Fibroblast of mammary gland (primary cell): ENCODE measurements at regions not wholly inside any gene's neighbourhood (a gene's known extent, or its start where the extent isn't known, plus 50 kb on each side); places are given as distances from the start of the nearest gene placed in this dataset.
A peak's percentile ranks its signal among the peaks of the same experiment; 100 is the strongest.

Experiments
- DNase-seq: peaks from one replicate; pipeline ENCODE4 v3.0.0-alpha.2; 2010; ENCODE audit warnings: low read depth
- H3K4me3 ChIP-seq: 2 replicates; pipeline ENCODE4 v1.5.1; 2011; ENCODE audit warnings: low read depth, mild to moderate bottlenecking, low read length, moderate library complexity; ENCODE audit not compliant: control insufficient read depth
- CTCF ChIP-seq: conservative IDR thresholded peaks from 2 replicates; pipeline ENCODE4 v1.5.1; 2011; ENCODE audit warnings: low read depth, low read length, inconsistent platforms; ENCODE audit not compliant: control insufficient read depth, insufficient read depth

GRCh38 chr2:144597894-144598593, 78.1 kb upstream of the ZEB2 start:
- H3K4me3 ChIP-seq, result no peak overlapping the region
- no peak for DNase-seq
- TF ChIP-seq CTCF, result no peak

- DNase-seq, result no peak
- no peak for TF ChIP-seq CTCF
- no peak overlapping the region for H3K4me3 ChIP-seq
Observed at GRCh38 chr2:144597388-144597787, 77.5 kb upstream of the ZEB2 start.

GRCh38 chr2:144596073-144596871, 76.4 kb upstream of the ZEB2 start:
- peak; percentile 17 for DNase-seq
- no peak for TF ChIP-seq CTCF
- H3K4me3 ChIP-seq, result no peak overlapping the region

GRCh38 chr2:144595686-144596072, 75.8 kb upstream of the ZEB2 start:
- no peak for DNase-seq
- TF ChIP-seq CTCF, result no peak
- no peak overlapping the region for H3K4me3 ChIP-seq

- H3K4me3 ChIP-seq, result no peak overlapping the region
- no peak for DNase-seq
- no peak for TF ChIP-seq CTCF
Observed at GRCh38 chr2:144595279-144595678, 75.4 kb upstream of the ZEB2 start.

- DNase-seq, result no peak
- no peak overlapping the region for H3K4me3 ChIP-seq
- TF ChIP-seq CTCF, result no peak
Observed at GRCh38 chr2:144593803-144594202, 73.9 kb upstream of the ZEB2 start.
